ENCODE measurements at regions not wholly inside any gene's neighbourhood (a gene's known extent, or its start where the extent isn't known, plus 50 kb on each side); places are given as distances from the start of the nearest gene placed in this dataset.
"Not testable (repeated sequence)": the region's sequence is repeated elsewhere in the genome, so short reads cannot be mapped to it uniquely, and the experiment has no call there.

GRCh38 chr21:16116798-16117197 lies 387.0 kb downstream of the USP25 start:
- DNase-seq (ENCODE audit: low spot score): no peak

GRCh38 chr21:16117331-16117730 lies 387.5 kb downstream of the USP25 start:
- no peak for DNase-seq (ENCODE audit: low spot score)

DNA sequence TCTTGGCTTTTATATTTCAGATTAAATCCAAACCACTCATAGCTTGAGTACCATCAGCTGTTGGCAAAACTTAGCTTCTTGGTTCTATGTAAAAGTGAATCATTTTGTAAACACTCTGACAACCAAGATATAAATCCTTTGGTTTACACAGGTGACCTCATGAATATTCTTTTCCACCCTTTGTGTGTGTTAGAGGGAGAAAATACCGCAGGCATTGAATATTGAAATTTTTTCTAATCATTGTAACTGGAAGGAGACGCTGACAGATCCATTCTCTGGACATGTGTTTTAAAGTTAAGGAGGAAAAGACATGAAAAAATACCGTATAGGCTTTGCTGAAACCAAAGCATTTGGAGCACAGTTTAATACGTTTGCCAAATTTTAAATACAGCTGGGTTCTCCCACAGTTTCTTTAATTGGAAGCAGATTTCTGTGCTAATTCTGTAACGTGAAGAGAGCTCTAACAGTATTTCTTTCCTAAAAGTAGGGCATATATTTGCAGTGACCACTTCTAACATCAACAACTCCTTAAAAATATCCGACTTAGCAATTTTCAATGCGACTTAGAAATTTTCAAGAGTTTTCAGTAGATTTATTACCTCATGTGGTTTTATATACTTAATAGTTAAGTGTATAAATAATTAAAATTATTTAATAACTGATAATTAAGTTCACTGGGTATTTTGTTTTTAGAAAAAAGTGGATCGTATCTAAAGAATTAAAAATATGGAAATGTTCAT lies 388.2 kb downstream of the USP25 start:
- no peak for DNase-seq (ENCODE audit: low spot score)

DNA sequence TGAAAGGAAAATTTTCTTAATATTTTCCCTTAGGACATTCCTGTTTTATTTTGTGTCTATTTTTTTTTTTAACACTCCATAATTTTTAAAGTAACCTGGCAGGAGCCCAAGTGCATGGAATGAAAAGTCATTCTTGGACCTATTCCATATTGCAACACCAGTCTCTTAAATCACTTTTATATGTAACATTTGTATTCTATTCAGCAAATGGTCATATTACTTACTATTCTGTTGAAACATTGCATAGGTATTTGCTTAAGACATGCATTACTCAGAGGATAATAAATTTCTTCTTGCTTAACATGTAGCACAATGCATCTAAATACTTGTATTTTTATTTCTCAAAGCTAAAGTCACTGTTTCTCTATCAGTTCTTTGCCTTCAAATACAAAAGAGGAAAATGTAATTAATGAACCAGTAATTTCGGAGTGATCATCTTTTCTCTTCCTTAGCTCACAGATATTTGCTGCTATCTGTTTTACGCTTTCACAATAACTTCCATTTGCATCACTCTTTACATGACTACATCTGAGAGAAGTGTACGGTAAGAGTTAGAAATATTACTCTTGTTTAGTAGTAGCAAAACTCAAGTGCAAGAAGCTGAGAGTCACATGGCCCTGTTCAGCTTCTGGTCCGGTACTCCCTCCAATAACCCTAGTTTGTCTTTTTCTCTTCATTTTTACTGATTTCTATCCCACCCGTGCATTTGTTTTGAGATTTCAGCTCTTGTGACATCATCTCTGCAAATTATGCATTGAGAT lies 394.8 kb downstream of the USP25 start:
- DNase-seq (ENCODE audit: low spot score): no peak

- DNase-seq (ENCODE audit: low spot score): no peak
Observed at GRCh38 chr21:16125274-16125673, 395.5 kb downstream of the USP25 start.

GRCh38 chr21:16132453-16132852 lies 402.7 kb downstream of the USP25 start:
- DNase-seq (ENCODE audit: low spot score): not testable (repeated sequence)

- DNase-seq (ENCODE audit: low spot score): no peak
Observed at GRCh38 chr21:16133248-16133647, 403.5 kb downstream of the USP25 start.

DNA sequence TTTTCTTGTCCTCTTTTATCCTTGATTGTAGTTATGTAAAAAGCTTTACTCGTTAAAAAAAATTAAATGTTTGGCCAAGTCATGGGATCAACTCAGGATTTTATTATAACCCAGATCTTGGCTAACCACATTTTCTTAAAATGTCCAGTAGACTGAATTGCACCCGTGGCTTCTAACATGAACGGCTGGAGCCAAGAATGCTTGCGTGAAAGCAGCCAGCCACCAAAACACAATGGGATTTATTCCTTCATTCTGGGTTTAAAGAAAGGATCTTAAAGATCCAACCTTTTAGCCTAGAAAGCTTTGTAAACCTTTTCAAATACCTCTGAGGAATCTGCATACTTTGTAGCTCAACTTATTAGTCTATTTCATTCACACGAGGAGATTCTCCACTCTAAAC lies 404.4 kb downstream of the USP25 start:
- no peak for DNase-seq (ENCODE audit: low spot score)

GRCh38 chr21:16137106-16137505 lies 407.3 kb downstream of the USP25 start:
- no peak for DNase-seq (ENCODE audit: low spot score)

DNA sequence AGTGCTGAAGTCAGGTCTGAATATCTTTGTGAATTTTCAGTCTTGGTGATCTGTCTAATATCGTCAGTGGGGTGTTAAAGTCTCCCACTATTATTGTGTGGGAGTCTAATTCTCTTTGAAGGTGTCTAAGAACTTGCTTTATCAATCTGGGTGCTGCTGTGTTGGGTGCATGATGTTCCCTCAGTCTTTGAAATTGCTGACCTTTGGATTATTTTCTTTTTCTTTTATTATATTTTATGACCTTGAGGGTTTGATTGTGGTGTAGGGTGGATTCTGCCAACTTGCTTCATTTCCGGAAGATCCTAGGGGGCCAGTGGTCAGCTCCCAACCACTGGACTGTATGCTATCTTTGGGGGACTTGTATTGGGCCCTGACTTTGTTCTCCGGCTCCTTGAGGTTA lies 415.3 kb downstream of the USP25 start:
- no peak for DNase-seq (ENCODE audit: low spot score)

GRCh38 chr21:16145479-16145878 lies 415.7 kb downstream of the USP25 start:
- no peak for DNase-seq (ENCODE audit: low spot score)

DNA sequence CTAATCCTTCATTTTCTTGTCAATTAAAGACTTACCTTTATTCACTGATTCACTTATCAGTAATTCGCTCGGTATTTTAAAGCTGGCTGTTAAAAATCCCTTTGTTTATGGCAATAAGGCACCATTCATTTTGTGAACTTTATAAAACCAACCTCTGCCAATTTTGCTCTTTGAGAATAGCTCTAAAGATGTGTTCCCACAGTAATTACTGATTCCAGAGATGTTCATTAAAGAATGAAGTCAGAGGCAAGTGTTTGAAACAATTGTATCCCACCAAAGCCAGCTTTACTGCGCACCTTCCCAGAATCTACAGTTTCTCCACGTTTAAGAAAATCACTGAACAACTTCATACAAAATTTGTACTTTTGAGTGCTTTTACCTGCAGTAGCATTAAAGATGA lies 424.5 kb downstream of the USP25 start:
- DNase-seq (ENCODE audit: low spot score): no peak

DNA sequence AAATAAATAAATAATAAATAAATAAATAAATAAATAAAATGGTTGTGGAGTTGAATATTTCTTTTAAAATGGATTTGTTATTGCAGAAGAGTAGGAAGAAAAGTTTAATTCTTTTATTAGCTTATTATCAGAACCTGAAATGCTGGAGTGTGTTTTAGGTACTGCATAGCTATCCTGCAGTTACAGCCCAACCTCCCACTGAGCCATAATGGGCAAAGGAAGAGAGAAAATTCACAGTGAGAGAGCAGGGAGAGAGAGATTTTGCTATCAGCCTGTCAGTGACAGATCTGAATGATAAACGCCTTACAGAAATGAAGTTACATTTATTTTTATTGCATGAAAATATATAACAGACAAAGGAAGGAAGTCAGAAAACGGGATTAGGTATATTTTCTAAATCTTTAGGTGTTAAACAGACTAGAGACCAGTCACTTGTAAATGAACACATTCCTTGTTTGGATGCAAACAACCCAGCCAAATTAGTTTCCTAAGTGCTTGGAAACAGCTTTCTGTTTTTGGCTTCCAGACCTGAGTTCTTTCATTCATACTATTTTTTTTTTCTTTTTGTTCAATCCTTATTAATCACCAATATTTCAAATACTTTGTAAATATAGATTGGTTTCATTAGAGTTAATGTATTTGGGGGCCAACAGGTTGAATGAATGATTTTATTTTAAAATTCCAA lies 425.3 kb downstream of the USP25 start:
- no peak for DNase-seq (ENCODE audit: low spot score)

DNA sequence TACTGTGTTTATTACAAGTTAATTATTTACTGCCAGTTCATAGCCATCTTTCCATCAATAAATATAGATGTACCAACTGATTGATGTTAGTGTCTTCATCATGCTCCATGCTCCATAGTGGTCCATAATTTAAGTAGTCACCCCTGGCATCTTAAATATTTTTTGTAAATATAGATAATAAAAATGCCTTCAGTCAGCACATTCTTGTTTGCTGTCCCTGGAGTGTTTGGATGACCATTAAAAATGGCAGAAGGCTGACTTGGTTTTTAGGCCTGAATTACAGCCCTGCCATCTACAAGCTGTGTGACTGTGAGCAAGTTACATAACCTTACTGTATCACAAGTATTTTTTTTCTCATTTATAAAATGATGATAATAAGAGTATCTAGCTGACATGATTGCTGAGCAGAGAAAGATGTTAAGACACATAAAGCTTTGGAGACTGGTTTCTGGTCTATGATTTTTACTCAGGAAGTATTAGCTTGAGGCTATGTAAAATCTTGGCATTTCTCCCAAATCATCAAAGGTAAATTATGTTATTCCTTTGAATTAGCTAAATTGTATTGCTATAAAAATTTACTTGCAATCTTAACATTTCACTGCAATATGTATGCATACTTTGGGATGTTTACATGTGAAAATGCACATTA lies 427.2 kb downstream of the USP25 start:
- DNase-seq (ENCODE audit: low spot score): no peak

- no peak for DNase-seq (ENCODE audit: low spot score)
Observed at GRCh38 chr21:16159213-16159970, 429.6 kb downstream of the USP25 start.

DNA sequence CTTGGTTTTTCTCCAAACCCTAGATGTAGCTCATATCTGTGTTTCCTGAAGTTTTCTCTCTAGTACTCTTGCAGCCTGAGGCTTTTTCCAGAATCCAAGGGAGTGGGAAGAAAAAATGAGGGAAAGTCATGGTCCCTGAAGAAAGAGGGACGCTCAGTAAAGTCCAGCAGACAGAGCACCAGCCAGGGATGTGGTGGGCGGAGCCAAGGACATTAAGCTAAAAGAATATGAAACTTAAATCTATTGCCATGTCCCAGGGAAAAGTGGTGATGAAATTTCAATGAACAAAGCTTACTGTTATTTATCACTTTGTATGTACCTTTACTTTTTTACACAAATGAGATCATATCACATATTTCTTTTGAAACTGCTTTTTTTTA lies 430.2 kb downstream of the USP25 start:
- no peak for DNase-seq (ENCODE audit: low spot score)

DNA sequence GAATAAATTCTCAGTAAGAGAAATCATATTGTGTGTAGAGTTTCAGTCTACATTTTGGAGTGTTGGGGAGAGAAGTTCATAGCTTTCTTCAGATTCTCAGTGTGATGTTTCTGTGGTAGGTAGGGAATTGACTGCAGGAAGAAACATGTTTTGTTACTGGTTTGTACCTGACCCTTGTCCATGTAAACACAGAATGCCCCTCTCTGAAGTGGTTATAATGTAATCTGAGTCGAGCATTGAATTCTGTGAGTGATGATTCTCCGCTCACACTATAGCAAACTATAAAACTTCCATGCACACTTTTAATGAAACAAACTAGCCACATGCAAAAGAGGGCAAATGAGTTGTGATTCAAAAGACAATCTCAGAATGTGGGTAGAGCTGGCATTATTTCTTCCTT lies 433.2 kb downstream of the USP25 start:
- no peak for DNase-seq (ENCODE audit: low spot score)

- DNase-seq (ENCODE audit: low spot score): no peak
Observed at GRCh38 chr21:16169102-16169511, 439.3 kb downstream of the USP25 start.

GRCh38 chr21:16169779-16170178 lies 440.0 kb downstream of the USP25 start:
- DNase-seq (ENCODE audit: low spot score): no peak

DNA sequence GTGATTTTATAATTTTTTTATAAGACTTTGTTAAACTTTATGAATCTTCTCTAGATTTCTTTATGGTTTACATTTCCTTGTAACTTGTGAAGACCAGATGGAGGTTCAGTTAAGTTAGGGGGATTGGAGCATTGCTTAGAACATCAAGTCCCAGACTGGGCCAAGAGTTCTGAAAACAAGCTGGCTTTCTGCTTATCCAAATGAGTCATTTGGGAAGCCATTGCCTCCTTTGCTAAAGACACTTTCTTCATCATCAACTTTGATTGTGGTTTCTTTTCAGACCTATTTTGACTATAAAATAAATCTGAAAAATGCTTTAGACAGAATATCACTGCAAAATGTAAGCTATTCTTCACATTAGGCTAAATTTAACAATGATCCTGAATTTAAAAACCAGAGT lies 446.8 kb downstream of the USP25 start:
- no peak for DNase-seq (ENCODE audit: low spot score)

GRCh38 chr21:16177532-16177931 lies 447.8 kb downstream of the USP25 start:
- DNase-seq (ENCODE audit: low spot score): no peak

DNA sequence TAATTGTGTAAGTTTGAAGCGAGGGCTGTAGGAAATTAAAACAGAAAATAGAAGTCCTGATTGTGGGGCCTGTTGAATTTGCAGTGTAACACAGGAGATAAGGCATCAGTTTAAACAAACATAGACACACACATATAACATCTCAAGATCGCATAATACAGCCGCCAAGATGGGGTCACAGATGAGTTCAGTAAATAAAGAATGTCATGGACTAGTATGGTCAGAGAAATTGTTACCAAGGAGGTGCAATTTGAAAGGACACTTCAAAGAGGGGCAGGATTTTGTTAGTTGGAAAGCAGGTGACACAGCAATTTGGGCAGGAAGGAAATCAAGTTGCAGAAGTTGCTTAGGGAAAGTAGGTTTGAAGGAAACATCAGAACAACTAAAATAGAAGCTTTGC lies 450.0 kb downstream of the USP25 start:
- no peak for DNase-seq (ENCODE audit: low spot score)
